Right atrium auricular region (tissue), 2 donors: ENCODE measurements at regions not wholly inside any gene's neighbourhood (a gene's known extent, or its start where the extent isn't known, plus 50 kb on each side); places are given as distances from the start of the nearest gene placed in this dataset.
A peak's percentile ranks its signal among the peaks of the same experiment; 100 is the strongest.

Experiments used
- DNase-seq: peaks from one replicate; pipeline ENCODE4 v3.0.0-alpha.2; 2019; ENCODE audit warnings: low spot score
- H3K27ac ChIP-seq, 2 donors: fragments of 200-600 bp; sonication (generic); 1 replicate in 1 of 2; 2 replicates in 1 of 2; pipeline ENCODE4 v1.5.1; 2016 to 2019
- H3K27me3 ChIP-seq, 2 donors: fragments of 200-600 bp; sonication (generic); one replicate each; pipeline versions ENCODE4 v1.5.1 to v1.6.0; 2017 to 2019
- H3K36me3 ChIP-seq: fragments of 200-600 bp; sonication (generic); one replicate; pipeline ENCODE4 v1.5.1; 2016
- H3K4me1 ChIP-seq, 2 donors: fragments of 200-600 bp; sonication (generic); one replicate each; pipeline versions ENCODE4 v1.5.1 to v1.6.0; 2017 to 2019
- H3K4me3 ChIP-seq, 2 donors: fragments of 200-600 bp; sonication (generic); 1 replicate in 1 of 2; 2 replicates in 1 of 2; pipeline ENCODE4 v1.5.1; 2017 to 2019; ENCODE audit warnings: mild to moderate bottlenecking in 1 of 2, moderate library complexity in 1 of 2
- H3K9me3 ChIP-seq, 2 donors: fragments of 200-600 bp; sonication (generic); one replicate each; pipeline ENCODE4 v1.5.1; 2019
- TF ChIP-seq, protein P1 (sequence below), 2 donors: fragments of 200-600 bp; sonication (generic); IDR thresholded peaks; one replicate each; pipeline ENCODE4 v1.5.1; 2019; ENCODE audit warnings: antibody characterized with exemption in 2 of 2

DNA sequence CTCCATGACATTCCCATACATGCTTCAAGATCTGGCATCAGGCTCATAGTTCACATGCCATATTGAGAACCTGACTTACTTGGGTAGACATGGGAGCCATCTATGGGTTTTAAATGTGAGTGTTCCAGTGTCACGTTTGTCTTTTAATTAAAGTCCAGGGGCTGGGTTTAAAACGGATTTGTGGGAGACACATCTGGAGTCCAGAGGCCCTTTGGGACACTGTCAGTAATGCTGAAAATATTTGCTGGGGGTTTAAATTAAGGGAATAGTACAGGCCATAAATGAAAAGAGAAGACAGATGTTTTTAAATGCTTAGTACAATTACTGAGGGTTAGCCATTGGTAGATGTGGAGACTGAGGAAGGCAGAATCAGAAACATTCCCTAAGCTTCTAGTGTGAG lies 478.0 kb downstream of the PID1 start:
- TF ChIP-seq, protein P1, sequence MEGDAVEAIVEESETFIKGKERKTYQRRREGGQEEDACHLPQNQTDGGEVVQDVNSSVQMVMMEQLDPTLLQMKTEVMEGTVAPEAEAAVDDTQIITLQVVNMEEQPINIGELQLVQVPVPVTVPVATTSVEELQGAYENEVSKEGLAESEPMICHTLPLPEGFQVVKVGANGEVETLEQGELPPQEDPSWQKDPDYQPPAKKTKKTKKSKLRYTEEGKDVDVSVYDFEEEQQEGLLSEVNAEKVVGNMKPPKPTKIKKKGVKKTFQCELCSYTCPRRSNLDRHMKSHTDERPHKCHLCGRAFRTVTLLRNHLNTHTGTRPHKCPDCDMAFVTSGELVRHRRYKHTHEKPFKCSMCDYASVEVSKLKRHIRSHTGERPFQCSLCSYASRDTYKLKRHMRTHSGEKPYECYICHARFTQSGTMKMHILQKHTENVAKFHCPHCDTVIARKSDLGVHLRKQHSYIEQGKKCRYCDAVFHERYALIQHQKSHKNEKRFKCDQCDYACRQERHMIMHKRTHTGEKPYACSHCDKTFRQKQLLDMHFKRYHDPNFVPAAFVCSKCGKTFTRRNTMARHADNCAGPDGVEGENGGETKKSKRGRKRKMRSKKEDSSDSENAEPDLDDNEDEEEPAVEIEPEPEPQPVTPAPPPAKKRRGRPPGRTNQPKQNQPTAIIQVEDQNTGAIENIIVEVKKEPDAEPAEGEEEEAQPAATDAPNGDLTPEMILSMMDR (IDR thresholded peaks at IDR 0.05) = no peak
- H3K4me1 ChIP-seq = no peaks in the 10 kb centered on the region

DNA sequence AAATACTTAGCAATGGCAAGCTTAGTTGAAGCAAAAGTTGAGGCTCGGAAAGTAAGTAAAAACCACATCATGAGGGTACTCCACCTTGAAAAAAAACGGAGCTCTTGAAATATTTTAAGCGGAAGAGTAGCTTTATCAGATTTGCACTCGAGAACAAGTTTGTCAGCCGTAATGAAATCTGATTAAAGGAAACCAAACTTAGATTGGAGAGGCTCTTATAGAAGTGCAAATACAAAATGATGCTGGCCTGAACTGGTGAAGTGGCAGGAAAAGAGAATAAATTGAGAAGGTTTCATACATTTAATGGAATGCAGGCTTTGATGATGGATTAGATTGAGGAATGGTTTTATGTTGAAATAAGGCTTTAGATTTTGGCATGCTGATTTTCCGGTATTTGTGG lies 484.2 kb downstream of the PID1 start:
- Histone ChIP-seq H3K4me1 (no peaks in the 10 kb centered on the region), H3K9me3 (no peaks in the 10 kb centered on the region), H3K4me3 (no peak overlapping the region), H3K36me3 (no peaks in the 10 kb centered on the region), H3K27ac (no peak overlapping the region), H3K27me3 (no peaks in the 10 kb centered on the region)
- DNase-seq = no peak
- TF ChIP-seq, protein P1 (IDR thresholded peaks at IDR 0.05) = no peak

More for the DNA sequence above, 478.0 kb downstream of the PID1 start:
- Histone ChIP-seq H3K27ac (no peak overlapping the region), H3K36me3 (no peaks in the 10 kb centered on the region), H3K27me3 (no peaks in the 10 kb centered on the region), H3K4me3 (no peak overlapping the region), H3K9me3 (no peaks in the 10 kb centered on the region)
- no peak for DNase-seq

- no peaks in the 10 kb centered on the region for H3K27me3 ChIP-seq
- no peak for DNase-seq
- TF ChIP-seq, protein P1 (IDR thresholded peaks at IDR 0.05) = no peak
- H3K27ac ChIP-seq = no peak overlapping the region
- no peaks in the 10 kb centered on the region for H3K36me3 ChIP-seq
- no peaks in the 10 kb centered on the region for H3K4me1 ChIP-seq
- no peak overlapping the region for H3K4me3 ChIP-seq
- no peaks in the 10 kb centered on the region for H3K9me3 ChIP-seq
Observed at GRCh38 chr2:228782281-228782680, 488.8 kb downstream of the PID1 start.

DNA sequence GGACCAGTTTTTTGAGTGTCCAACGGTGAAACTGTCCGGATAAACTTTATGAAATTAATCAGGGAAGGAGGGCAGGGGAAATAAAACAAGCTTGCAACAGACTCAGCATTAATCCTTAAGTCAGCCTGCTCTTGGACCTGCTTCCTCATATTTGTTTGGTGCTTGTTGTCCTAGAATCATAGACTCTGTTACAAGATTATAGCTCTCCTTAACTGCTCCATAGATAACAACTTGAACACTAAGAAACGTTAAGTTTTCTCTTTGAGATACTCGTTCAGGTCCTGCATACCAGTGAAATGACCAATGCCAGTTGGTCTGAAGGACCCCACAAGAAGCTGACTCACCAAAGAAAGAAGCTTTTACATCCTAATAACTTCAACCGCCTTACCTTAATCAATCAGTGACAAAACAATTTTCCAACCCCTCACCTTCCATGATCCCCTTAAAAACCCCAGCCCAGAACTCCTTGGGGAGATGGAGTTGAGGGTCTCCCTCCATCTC lies 493.2 kb downstream of the PID1 start:
- Histone ChIP-seq H3K4me1 (no peaks in the 10 kb centered on the region), H3K4me3 (no peak overlapping the region), H3K9me3 (no peaks in the 10 kb centered on the region), H3K27ac (no peak overlapping the region), H3K27me3 (no peaks in the 10 kb centered on the region), H3K36me3 (no peaks in the 10 kb centered on the region)
- TF ChIP-seq, protein P1 (IDR thresholded peaks at IDR 0.05) = no peak
- DNase-seq = no peak

DNA sequence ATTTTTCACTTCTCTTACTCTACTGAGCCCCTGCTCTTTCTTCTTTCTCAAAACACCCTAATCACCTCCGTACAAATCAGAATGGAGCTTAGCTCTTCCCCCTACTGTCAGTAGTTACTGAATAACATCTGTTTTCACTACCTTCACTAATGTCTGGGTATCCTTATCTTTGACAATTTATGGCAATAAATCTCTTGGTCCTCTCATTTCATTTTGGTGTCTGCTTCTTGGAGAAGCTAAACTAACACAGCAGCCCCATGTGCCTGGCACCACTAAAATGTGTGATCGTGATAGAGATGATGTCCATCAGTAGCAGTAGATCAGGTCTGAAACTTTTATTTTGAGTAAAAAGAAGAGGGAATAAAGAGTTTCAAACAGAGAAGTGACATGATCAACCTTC lies 496.5 kb downstream of the PID1 start:
- H3K4me1 ChIP-seq = no peaks in the 10 kb centered on the region
- H3K9me3 ChIP-seq = no peaks in the 10 kb centered on the region
- H3K4me3 ChIP-seq = no peak overlapping the region
- no peaks in the 10 kb centered on the region for H3K36me3 ChIP-seq
- TF ChIP-seq, protein P1 (IDR thresholded peaks at IDR 0.05) = no peak
- H3K27ac ChIP-seq = no peak overlapping the region
- DNase-seq = no peak
- H3K27me3 ChIP-seq = no peaks in the 10 kb centered on the region

- TF ChIP-seq, protein P1 (IDR thresholded peaks at IDR 0.05) = no peak
- DNase-seq = no peak
- Histone ChIP-seq H3K4me1 (peaks cover 0 to 7% of the 10 kb centered on the region in 2 donors), H3K27me3 (no peaks in the 10 kb centered on the region), H3K4me3 (no peak overlapping the region), H3K36me3 (no peaks in the 10 kb centered on the region), H3K9me3 (no peaks in the 10 kb centered on the region), H3K27ac (peak overlapping the region; percentile 37 to 68)
Observed at GRCh38 chr2:228771774-228772173, 499.3 kb downstream of the PID1 start.
